Head of caudate nucleus (tissue), 42 donors: ENCODE measurements at regions not wholly inside any gene's neighbourhood (a gene's known extent, or its start where the extent isn't known, plus 50 kb on each side); places are given as distances from the start of the nearest gene placed in this dataset.
A peak's percentile ranks its signal among the peaks of the same experiment; 100 is the strongest.

ENCODE experiments used
- DNase-seq, 42 donors: peaks; one replicate each; pipeline versions ENCODE4 v3.0.0 to v3.0.0-alpha.2; 2020 to 2021; ENCODE audit warnings: mixed read lengths in 7 of 42
- intact Hi-C: fragments of 100-400 bp; cut with DNase I; formaldehyde crosslinking; loops from one replicate; pipeline ENCODE4 v1.15.0; 2022

GRCh38 chr11:10927538-10927937, 69.7 kb upstream of the ZBED5 start:
- DNase-seq = no peak
- intact Hi-C loops = no loop called here

- intact Hi-C loops = no loop called here
- DNase-seq = no peak
Observed at GRCh38 chr11:10926801-10927211, 69.0 kb upstream of the ZBED5 start.

- DNase-seq = no peak
- intact Hi-C loops = no loop called here
Observed at GRCh38 chr11:10925149-10925926, 67.5 kb upstream of the ZBED5 start.

GRCh38 chr11:10923882-10924281, 66.0 kb upstream of the ZBED5 start:
- DNase-seq = no peak
- intact Hi-C loops = no loop called here

- intact Hi-C loops = no loop called here
Observed at GRCh38 chr11:10922892-10923291, 65.0 kb upstream of the ZBED5 start.

GRCh38 chr11:10920875-10921274, 63.0 kb upstream of the ZBED5 start:
- no peak for DNase-seq
- intact Hi-C loops = no loop called here

More at GRCh38 chr11:10922892-10923291, 65.0 kb upstream of the ZBED5 start:
- no peak for DNase-seq

- no peak for DNase-seq
- intact Hi-C loops = no loop called here
Observed at GRCh38 chr11:10920205-10920604, 62.4 kb upstream of the ZBED5 start.

GRCh38 chr11:10918698-10919097, 60.8 kb upstream of the ZBED5 start:
- peak in 1 of 42 donors; percentile 9 for DNase-seq
- intact Hi-C loops = no loop called here

GRCh38 chr11:10918275-10918674, 60.4 kb upstream of the ZBED5 start:
- intact Hi-C loops = no loop called here
- DNase-seq = peak in 1 of 42 donors; percentile 2

GRCh38 chr11:10917802-10918201, 59.9 kb upstream of the ZBED5 start:
- intact Hi-C loops = no loop called here
- peak in 1 of 42 donors; percentile 17 for DNase-seq

GRCh38 chr11:10916665-10917064, 58.8 kb upstream of the ZBED5 start:
- intact Hi-C loops = no loop called here
- peak in 1 of 42 donors; percentile 6 for DNase-seq

- no peak for DNase-seq
- intact Hi-C loops = no loop called here
Observed at GRCh38 chr11:10914050-10914449, 56.2 kb upstream of the ZBED5 start.

GRCh38 chr11:10913075-10913474, 55.2 kb upstream of the ZBED5 start:
- intact Hi-C loops = no loop called here
- DNase-seq = no peak

- no peak for DNase-seq
- intact Hi-C loops = no loop called here
Observed at GRCh38 chr11:10911907-10912306, 54.1 kb upstream of the ZBED5 start.

- intact Hi-C loops = no loop called here
- no peak for DNase-seq
Observed at GRCh38 chr11:10909141-10909883, 51.5 kb upstream of the ZBED5 start.

- DNase-seq = no peak
- intact Hi-C loops = no loop called here
Observed at GRCh38 chr11:10908215-10908951, 50.5 kb upstream of the ZBED5 start.
